Endothelial cell of umbilical vein (primary cell): ENCODE measurements at regions not wholly inside any gene's neighbourhood (a gene's known extent, or its start where the extent isn't known, plus 50 kb on each side); places are given as distances from the start of the nearest gene placed in this dataset.

ENCODE experiments used
- BruUV-seq: library from RNA; stranded (reverse); fragments of 400-500 nt; replicated peaks from 2 replicates; lab custom pipeline; 2021; lab: Mats Ljungman, UMichigan
- CTCF ChIA-PET: fragments of 300-600, 350-600 bp; sonication (Branson Sonifier 250); formaldehyde crosslinking; loops from one replicate; lab custom pipeline; 2021; ENCODE audit warnings: antibody characterized with exemption, inconsistent platforms; lab: Charles Lee
- POLR2A ChIA-PET: fragments of 300-600, 350-600 bp; sonication (Branson Sonifier 250); formaldehyde crosslinking; loops from one replicate; lab custom pipeline; 2021; ENCODE audit warnings: antibody characterized with exemption, inconsistent platforms; lab: Charles Lee
- DNase-seq: peaks from one replicate; pipeline ENCODE4 v3.0.0-alpha.2; 2011; ENCODE audit warnings: low read depth, low spot score
- FAIRE-seq: peaks from 2 replicates; lab custom pipeline; 2011; peaks lifted over from hg19 to GRCh38; lab: Jason Lieb, UNC
- H2AFZ ChIP-seq: 2 replicates; pipeline ENCODE4 v1.6.0; 2012; ENCODE audit warnings: low read depth, low read length, control low read depth, inconsistent platforms
- H3K27ac ChIP-seq: 2 replicates; pipeline ENCODE4 v1.5.1; 2011; ENCODE audit warnings: low read depth, mild to moderate bottlenecking, control low read depth, low read length, moderate library complexity; ENCODE audit not compliant: insufficient read depth
- H3K27me3 ChIP-seq, 2 experiments: 2 replicates each; pipeline versions ENCODE4 v1.6.0 to v1.6.1; 2011; ENCODE audit warnings: low read length in 2 of 2, mixed read lengths in 1 of 2; ENCODE audit not compliant: control insufficient read depth in 2 of 2, insufficient read depth in 2 of 2
- H3K36me3 ChIP-seq, 2 experiments: 2 replicates in 1 of 2; 3 replicates in 1 of 2; pipeline ENCODE4 v1.5.1; 2011; ENCODE audit warnings: low read length in 2 of 2, mild to moderate bottlenecking in 1 of 2, moderate library complexity in 1 of 2; ENCODE audit not compliant: control insufficient read depth in 2 of 2, insufficient read depth in 2 of 2; ENCODE audit errors: extremely low read depth in 1 of 2
- H3K4me1 ChIP-seq: 3 replicates; pipeline ENCODE4 v1.5.1; 2011; ENCODE audit warnings: mild to moderate bottlenecking, low read length; ENCODE audit not compliant: control insufficient read depth, insufficient read depth; ENCODE audit errors: extremely low read depth
- H3K4me2 ChIP-seq: 2 replicates; pipeline ENCODE4 v1.6.1; 2011; ENCODE audit warnings: low read length, control low read depth, mixed read lengths; ENCODE audit not compliant: insufficient read depth
- H3K4me3 ChIP-seq, 3 experiments: fragments of 200-600 bp in 1 of 3; sonication (generic), shearing (Covaris generic) in 1 of 3; replicated peaks in 1 of 3; 2 replicates each; pipeline ENCODE4 v1.5.1; 2011 to 2016; ENCODE audit warnings: control low read depth in 3 of 3, low read length in 3 of 3, mild to moderate bottlenecking in 2 of 3, inconsistent platforms in 1 of 3, low read depth in 1 of 3, moderate library complexity in 1 of 3; ENCODE audit not compliant: insufficient read depth in 1 of 3
- H3K79me2 ChIP-seq: 2 replicates; pipeline ENCODE4 v1.6.0; 2012; ENCODE audit warnings: low read length, inconsistent platforms; ENCODE audit not compliant: control insufficient read depth, insufficient read depth
- H3K9ac ChIP-seq: replicated peaks from 2 replicates; pipeline ENCODE3; 2011; ENCODE audit warnings: low read length, control low read depth; ENCODE audit not compliant: insufficient read depth; ENCODE audit errors: extremely low read depth
- H3K9me1 ChIP-seq: replicated peaks from 3 replicates; pipeline ENCODE4 v1.6.0; 2011; ENCODE audit warnings: mild to moderate bottlenecking, low read length; ENCODE audit not compliant: control insufficient read depth, insufficient read depth; ENCODE audit errors: extremely low read depth
- H3K9me3 ChIP-seq: replicated peaks from 2 replicates; pipeline ENCODE4 v1.5.1; 2012; ENCODE audit warnings: low read length, inconsistent platforms; ENCODE audit not compliant: control insufficient read depth, insufficient read depth
- H4K20me1 ChIP-seq: replicated peaks from 2 replicates; pipeline ENCODE3; 2011; ENCODE audit warnings: mild to moderate bottlenecking, low read length; ENCODE audit not compliant: control insufficient read depth, insufficient read depth; ENCODE audit errors: extremely low read depth
- CTCF ChIP-seq, 2 donors: IDR thresholded peaks; 1 replicate in 1 of 2; 2 replicates in 1 of 2; pipeline ENCODE4 v1.5.1; 2011; ENCODE audit warnings: low read length in 2 of 2, mild to moderate bottlenecking in 2 of 2, moderate library complexity in 2 of 2, control low read depth in 1 of 2, inconsistent platforms in 1 of 2, low read depth in 1 of 2; ENCODE audit not compliant: insufficient read depth in 1 of 2; ENCODE audit errors: extremely low read depth in 1 of 2
- FOS ChIP-seq: IDR thresholded peaks from 2 replicates; pipeline ENCODE4 v1.6.1; 2011; ENCODE audit warnings: mild to moderate bottlenecking, low read length, moderate library complexity, borderline replicate concordance; ENCODE audit not compliant: insufficient read depth
- dilution Hi-C: fragments of 300-500 bp; cut with MboI; formaldehyde crosslinking; loops from one replicate; pipeline ENCODE4 v1.15.0; 2019; ENCODE audit warnings: low sequenced_read_pairs; ENCODE audit not compliant: extremely low pct_ligation_motif_present
- intact Hi-C: fragments of 100-400 bp; cut with micrococcal nuclease; formaldehyde crosslinking; loops from one replicate; pipeline ENCODE4 v1.10.0; 2022

GRCh38 chr6:167485186-167485978 lies 160.5 kb downstream of the TTLL2 start:
- FAIRE-seq (peak; percentile 53), DNase-seq (peak; percentile 55)
- Histone ChIP-seq H3K4me3 (no peak overlapping the region), H3K9me1 (no peaks in the 10 kb centered on the region), H3K9me3 (no peaks in the 10 kb centered on the region), H3K79me2 (no peaks in the 10 kb centered on the region), H3K27me3 (peaks cover 0 to 2% of the 10 kb centered on the region in 2 experiments), H3K27ac (no peak overlapping the region), H2AFZ (no peak overlapping the region), H3K4me2 (no peak overlapping the region), H4K20me1 (no peaks in the 10 kb centered on the region), H3K9ac (no peak overlapping the region), H3K36me3 (no peaks in the 10 kb centered on the region), H3K4me1 (peaks cover 3% of the 10 kb centered on the region)
- ChIA-PET CTCF (interaction anchor here (0.6 to 3.1 kb wide), 32 partner anchors 9 to 648 kb away, joined by 3 to 99 read pairs (median 4); no protein-coding TSS in a partner anchor), POLR2A (no interaction called here)
- BruUV-seq, result no TSS peak
- intact Hi-C loops (loop anchor here (1.0 to 10.0 kb wide), 4 partner anchors 309 to 648 kb away; partner anchors contain the start of gene AFDN), dilution Hi-C loops (no loop called here)
- TF ChIP-seq FOS (no peak), CTCF (IDR thresholded peaks at IDR 0.05; ENCODE audit: extremely low read depth in 1 of 2, insufficient read depth in 1 of 2, low read depth in 1 of 2, low read length in 2 of 2) (peak; percentile 45 to 52)
